ENCODE measurements at regions not wholly inside any gene's neighbourhood (a gene's known extent, or its start where the extent isn't known, plus 50 kb on each side); places are given as distances from the start of the nearest gene placed in this dataset.

- Histone ChIP-seq H3K79me2 (no peaks in the 10 kb centered on the region), H2AFZ (no peak overlapping the region), H3K27me3 (no peaks in the 10 kb centered on the region), H3K27ac (no peak overlapping the region), H3K9me3 (ENCODE audit: low read depth) (no peaks in the 10 kb centered on the region), H3K36me3 (replicated peaks; ENCODE audit: insufficient read depth, low read depth) (no peaks in the 10 kb centered on the region), H3K9me2 (replicated peaks; ENCODE audit: insufficient read depth) (no peaks in the 10 kb centered on the region), H3K4me3 (no peak overlapping the region), H3K4me2 (no peak overlapping the region), H3K4me1 (ENCODE audit: insufficient read depth) (no peaks in the 10 kb centered on the region), H4K20me1 (ENCODE audit: insufficient read depth, poor library complexity, severe bottlenecking) (no peaks in the 10 kb centered on the region)
- DNase-seq (ENCODE audit: low spot score) = no peak
- no peak for TF ChIP-seq CTCF (IDR thresholded peaks at IDR 0.05; ENCODE audit: poor library complexity)
- no peak for TF ChIP-seq EZH2phosphoT487 (IDR thresholded peaks at IDR 0.05; ENCODE audit: low read depth, severe bottlenecking, unreplicated experiment)
- no peak for TF ChIP-seq EZH2 (IDR thresholded peaks at IDR 0.05; ENCODE audit: borderline replicate concordance)
Measured at GRCh38 chr2:16952368-16952767, 286.7 kb upstream of the CYRIA start.

GRCh38 chr2:16950436-16950835, 284.8 kb upstream of the CYRIA start:
- Histone ChIP-seq H3K27me3 (no peaks in the 10 kb centered on the region), H3K4me1 (ENCODE audit: insufficient read depth) (no peaks in the 10 kb centered on the region), H3K4me2 (no peak overlapping the region), H3K36me3 (replicated peaks; ENCODE audit: insufficient read depth, low read depth) (no peaks in the 10 kb centered on the region), H3K9me3 (ENCODE audit: low read depth) (no peaks in the 10 kb centered on the region), H2AFZ (no peak overlapping the region), H3K79me2 (no peaks in the 10 kb centered on the region), H3K9me2 (replicated peaks; ENCODE audit: insufficient read depth) (no peaks in the 10 kb centered on the region), H3K27ac (no peak overlapping the region), H3K4me3 (no peak overlapping the region), H4K20me1 (ENCODE audit: insufficient read depth, poor library complexity, severe bottlenecking) (no peaks in the 10 kb centered on the region)
- WGBS (ENCODE audit: low lambda C conversion rate, missing lambda C conversion rate) = 46% methylated on average over 2 of the region's 2 CpGs
- TF ChIP-seq EZH2phosphoT487 (IDR thresholded peaks at IDR 0.05; ENCODE audit: low read depth, severe bottlenecking, unreplicated experiment) (no peak), CTCF (IDR thresholded peaks at IDR 0.05; ENCODE audit: poor library complexity) (no peak), EZH2 (IDR thresholded peaks at IDR 0.05; ENCODE audit: borderline replicate concordance) (no peak)
- DNase-seq (ENCODE audit: low spot score) = no peak

GRCh38 chr2:16948710-16949109, 283.1 kb upstream of the CYRIA start:
- H3K9me2 ChIP-seq (replicated peaks; ENCODE audit: insufficient read depth) = no peaks in the 10 kb centered on the region

More at GRCh38 chr2:16948710-16949109, 283.1 kb upstream of the CYRIA start:
- Histone ChIP-seq H2AFZ (no peak overlapping the region), H3K4me3 (no peak overlapping the region), H3K36me3 (replicated peaks; ENCODE audit: insufficient read depth, low read depth) (no peaks in the 10 kb centered on the region), H4K20me1 (ENCODE audit: insufficient read depth, poor library complexity, severe bottlenecking) (no peaks in the 10 kb centered on the region), H3K4me2 (no peak overlapping the region), H3K9me3 (ENCODE audit: low read depth) (no peaks in the 10 kb centered on the region), H3K27ac (no peak overlapping the region), H3K27me3 (no peaks in the 10 kb centered on the region), H3K4me1 (ENCODE audit: insufficient read depth) (no peaks in the 10 kb centered on the region), H3K79me2 (no peaks in the 10 kb centered on the region)
- DNase-seq (ENCODE audit: low spot score) = no peak
- TF ChIP-seq CTCF (IDR thresholded peaks at IDR 0.05; ENCODE audit: poor library complexity) (no peak), EZH2phosphoT487 (IDR thresholded peaks at IDR 0.05; ENCODE audit: low read depth, severe bottlenecking, unreplicated experiment) (no peak), EZH2 (IDR thresholded peaks at IDR 0.05; ENCODE audit: borderline replicate concordance) (no peak)

Data from hepatocyte (in vitro differentiated cells).